HG03103 (cell line): ENCODE measurements at regions not wholly inside any gene's neighbourhood (a gene's known extent, or its start where the extent isn't known, plus 50 kb on each side); places are given as distances from the start of the nearest gene placed in this dataset.

Source experiments
- ATAC-seq: cut with Tn5 transposase; IDR thresholded peaks from one replicate; pipeline ENCODE4 v1.9.1; 2021; ENCODE audit warnings: low read depth; ENCODE audit not compliant: unreplicated experiment

DNA sequence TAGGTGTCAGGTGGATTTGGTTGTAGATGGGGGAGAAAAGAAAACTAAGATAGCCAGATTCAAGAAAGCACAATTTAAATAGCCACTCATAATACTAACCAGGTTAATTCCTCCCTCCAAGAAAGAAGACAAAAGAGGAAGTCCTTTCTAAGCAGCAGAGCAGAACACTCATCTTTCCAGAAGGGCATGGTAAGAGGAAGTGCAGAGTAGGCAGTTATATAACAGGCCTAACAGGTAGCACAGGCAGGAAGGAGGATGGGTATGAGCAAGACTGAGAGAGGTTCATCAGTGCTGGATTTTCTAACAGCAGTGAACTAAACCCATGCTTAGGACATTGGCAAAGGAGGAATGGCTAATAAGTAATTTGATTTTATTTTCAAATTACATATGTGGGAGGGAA lies 517.5 kb downstream of the PLPP3 start:
- ATAC-seq, result peak; percentile 92

DNA sequence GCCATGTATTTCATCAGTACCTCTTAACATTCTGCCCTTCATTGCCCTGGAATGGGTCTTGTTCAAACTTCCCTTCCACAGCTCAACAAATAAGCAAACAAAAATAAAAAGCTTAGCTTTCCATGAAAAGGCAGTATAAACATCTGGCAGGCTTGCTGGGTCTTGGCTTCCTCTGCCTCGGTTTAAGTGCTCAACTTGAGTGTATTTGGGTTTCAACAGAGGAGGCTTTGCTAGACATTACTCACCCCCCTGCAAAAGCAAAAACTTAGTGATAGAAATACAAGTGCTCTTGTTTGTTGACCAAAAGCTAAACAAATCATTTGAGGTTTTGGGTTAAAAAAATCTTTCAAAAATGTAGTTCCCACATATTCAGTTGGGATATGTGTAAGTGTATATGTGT lies 518.5 kb downstream of the PLPP3 start:
- no peak for ATAC-seq

DNA sequence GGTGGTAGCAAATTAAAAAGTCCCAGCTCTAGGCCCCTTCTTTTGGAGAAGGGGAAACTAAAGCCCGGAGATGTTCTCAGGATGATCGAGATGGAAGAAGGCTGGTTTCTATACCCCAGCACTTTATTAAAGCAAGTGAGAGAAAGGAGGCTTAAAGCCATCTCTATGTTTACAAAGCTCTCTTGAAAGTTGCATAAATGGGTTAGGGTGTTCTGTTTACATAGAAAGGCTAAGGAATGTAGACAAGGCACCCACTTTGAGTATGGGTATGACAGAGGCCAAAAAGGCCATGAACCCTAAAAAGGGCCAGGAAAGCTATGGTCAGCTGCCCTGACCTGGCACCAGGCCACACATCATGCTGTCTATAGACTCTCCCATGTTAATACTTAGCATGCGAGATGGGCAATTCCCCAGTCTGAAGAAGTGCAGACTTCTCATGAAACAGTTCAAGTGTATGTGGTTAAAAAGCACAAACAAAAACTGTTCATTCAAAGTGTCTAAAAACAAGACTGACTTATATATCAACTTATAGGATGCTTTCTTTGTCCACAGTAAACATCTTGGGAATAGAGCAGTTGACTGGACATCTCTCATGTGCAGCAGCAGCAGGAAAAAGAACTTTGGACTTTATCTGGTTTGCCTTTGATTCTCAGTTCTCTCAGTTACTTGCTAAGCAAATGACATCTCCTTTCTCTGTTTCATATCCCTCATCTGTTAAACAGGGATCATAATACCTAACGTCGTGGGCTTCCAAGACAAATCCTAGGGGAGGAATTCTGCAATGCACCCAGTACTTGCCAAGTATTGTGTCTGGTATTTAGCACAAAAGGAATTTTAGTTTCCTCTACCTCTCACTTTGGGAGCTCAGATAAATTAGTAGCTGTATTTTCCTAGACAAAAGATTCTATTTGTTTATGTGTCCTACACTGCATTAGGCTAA lies 521.6 kb downstream of the PLPP3 start:
- no peak for ATAC-seq

DNA sequence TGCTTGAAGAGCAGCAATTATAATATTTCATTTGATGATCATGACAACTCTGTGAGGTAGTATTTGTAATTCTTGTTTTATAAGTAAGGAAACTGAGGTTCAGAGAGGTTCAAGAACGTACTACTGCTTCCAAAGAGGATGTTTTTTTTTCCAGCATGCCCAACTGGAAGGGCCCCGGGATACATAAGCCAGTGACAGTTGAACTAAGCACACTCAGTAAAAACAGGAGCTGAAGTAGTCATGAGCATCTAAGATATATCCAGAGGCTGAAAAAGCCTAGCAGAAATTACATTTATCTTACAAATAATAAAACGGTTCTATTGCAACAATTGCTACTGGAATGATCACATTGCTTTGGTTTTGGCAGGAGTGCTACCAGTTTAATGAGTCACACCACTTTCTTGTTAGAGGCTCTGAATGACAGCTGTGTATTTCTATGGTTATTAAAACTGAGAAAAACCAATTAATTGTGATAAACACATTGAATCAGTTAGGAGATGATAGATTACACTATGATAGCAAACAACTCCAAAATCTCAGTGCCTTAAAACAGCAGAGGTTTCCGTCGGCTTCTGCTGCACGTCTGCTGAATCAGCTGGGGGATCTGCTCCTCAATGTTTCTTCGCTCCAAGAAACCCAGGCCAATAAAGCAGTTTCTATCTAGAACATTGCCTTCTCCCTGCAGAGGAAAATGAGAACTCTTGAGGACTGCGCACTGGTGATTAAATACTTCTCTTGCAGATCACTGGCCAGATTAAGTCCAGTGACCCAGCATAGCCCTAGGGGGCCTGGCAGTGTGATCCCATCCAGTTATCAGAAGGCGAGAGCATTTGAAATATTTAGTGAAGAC lies 522.7 kb downstream of the PLPP3 start:
- no peak for ATAC-seq

DNA sequence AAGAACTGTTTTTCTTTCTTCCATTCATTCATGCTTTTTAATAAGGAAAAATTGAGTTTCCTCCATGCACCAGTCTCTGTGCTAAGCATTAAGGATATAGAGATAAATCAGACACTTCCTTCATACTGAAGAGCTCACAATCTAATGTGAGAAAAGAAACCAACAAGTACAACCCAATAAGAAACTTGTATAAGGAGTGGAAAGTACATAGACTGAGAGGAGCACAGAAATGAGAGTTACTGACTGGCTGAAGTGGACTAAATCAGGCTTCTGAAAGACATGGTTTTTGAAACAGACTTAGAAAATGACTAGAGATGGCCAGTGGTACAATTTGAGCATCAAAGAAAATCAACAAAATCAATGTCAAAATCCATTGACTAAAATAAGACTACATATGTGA lies 524.4 kb downstream of the PLPP3 start:
- ATAC-seq, result no peak

DNA sequence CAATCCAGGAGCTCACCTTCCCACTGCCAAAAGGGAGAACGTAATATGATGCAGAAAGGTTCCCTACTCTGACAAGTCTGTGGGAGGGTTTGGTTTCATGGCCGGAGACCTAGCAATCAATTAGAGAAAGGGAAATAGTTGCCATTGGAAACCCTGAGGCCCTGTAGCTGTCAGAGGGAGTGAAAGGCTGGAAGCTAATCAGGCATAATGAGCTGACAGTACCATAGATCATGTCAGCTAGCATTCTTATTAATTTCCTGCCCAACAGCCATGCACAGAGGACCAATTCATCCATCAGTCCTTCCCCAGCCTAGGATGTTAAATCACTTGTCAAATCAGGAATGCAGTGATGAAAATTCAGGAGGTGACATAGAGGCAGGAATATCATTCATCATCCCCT lies 527.3 kb downstream of the PLPP3 start:
- no peak for ATAC-seq

DNA sequence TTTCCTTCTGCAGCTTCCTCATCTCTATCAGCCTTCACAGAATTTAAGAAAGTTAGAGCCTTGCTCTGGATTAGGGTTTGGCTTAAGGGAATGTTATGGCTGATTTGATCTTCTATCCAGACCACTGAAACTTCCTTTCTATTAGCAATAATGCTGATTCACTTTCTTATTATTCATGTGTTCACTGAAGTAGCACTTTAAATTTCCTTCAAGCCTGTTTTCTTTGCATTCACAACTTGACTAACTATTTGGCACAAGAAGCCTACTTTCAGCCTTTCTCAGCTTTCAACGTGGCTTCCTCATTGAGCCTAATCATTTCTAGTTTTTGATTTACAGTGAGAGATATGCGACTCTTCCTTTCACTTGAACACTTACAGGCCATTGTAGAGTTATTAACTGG lies 528.5 kb downstream of the PLPP3 start:
- ATAC-seq, result no peak

DNA sequence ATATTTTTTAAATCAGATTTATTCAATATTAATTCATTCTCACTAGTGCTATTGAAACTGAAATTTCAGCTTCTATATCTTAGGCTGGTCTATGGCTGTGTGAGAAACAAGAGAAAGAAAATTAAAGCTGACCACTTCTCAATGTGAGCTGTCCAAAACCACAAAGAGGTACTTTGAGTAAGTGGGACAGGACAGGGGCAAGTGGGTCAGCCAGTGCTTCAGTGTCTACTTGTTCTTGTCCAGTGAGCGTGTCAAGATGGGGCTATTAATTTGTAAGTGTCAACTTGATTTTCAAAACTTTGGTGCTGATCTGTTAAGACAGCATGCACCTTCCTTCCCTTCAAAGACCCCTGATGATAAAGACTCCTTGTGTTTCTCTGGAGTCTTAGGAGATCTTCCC lies 533.9 kb downstream of the PLPP3 start:
- no peak for ATAC-seq

DNA sequence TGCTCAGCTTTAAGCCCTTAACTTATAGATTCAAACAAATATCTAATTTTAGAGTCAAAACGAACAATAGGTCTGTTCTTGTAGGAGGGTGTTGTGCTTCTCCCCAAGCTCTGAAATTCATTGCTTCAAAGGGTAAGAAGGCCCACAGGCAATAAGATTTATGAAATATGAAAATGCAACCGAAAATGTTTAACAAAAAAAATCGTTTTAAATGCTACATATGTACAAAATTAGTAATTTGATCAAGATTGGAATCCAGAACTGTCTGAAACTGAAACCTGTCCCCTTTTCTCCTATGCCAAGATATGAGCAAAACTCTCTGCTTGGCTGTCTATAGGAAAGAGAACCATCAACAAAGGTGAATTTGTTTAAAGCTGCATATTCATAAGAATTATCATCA lies 534.3 kb downstream of the PLPP3 start:
- no peak for ATAC-seq

DNA sequence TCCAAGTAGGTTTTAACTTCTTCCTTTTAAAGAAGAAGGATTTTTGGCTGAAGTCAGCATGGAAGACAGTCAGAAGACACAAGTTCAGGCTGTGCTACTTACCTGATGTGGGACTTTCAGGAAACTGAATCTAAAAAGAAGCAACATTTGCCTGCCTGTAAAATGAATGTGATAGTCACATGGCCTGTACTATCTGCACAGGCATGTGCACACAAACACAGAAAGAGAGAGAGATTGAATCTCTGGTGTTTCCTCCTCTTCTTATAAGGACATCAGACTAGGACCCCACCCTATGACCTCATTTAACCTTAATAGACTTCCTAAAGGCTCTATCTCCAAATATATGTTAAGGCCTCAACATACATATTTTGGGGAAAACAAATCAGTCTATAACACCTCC lies 542.9 kb downstream of the PLPP3 start:
- no peak for ATAC-seq

DNA sequence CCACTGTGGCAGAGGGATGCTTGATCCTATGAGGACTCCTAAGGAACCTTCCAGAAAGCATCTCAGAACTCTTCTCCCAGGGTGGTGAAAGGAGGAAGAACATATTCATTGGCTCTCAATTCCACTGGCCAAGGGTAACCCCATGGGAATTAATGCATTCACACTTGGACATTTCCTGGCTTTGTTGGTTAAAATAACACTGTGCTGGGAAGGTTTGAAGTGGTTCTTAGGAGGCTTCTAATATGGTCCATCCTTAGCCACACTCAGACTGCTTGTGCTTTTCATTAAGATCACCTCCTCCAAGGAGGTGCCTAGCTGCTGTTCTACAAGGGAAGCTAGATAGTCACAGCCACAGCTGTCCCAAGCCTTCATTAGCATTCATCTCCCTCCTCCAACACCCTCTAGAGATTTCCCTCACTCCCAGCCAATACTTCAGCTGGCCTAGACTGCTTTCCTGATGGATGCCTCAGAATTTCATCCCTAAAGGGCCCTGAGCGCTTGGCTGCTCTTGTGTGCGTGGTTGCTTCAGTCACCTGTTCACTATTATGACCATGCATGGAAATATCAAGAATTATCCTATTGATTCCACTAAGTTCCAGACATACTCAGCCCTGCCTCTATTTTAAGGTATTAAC lies 544.4 kb downstream of the PLPP3 start:
- no peak for ATAC-seq

DNA sequence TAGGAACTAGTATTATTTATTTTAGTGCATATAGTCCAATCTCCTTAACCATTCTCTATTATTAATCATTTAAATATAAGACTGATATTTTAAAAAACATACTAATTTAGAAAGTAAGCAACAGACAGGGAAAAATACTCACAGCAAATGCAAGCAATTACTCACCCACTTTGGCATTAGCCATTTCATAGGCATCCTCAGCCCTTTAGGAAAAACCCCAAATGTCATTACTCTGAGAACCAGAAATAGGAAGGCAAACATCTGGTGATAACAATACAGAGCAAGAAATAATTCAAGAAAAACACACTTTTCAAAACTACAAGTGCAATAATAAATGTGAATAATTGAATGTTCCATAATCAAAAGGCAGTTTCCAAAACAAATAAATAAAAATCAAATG lies 545.1 kb downstream of the PLPP3 start:
- no peak for ATAC-seq

DNA sequence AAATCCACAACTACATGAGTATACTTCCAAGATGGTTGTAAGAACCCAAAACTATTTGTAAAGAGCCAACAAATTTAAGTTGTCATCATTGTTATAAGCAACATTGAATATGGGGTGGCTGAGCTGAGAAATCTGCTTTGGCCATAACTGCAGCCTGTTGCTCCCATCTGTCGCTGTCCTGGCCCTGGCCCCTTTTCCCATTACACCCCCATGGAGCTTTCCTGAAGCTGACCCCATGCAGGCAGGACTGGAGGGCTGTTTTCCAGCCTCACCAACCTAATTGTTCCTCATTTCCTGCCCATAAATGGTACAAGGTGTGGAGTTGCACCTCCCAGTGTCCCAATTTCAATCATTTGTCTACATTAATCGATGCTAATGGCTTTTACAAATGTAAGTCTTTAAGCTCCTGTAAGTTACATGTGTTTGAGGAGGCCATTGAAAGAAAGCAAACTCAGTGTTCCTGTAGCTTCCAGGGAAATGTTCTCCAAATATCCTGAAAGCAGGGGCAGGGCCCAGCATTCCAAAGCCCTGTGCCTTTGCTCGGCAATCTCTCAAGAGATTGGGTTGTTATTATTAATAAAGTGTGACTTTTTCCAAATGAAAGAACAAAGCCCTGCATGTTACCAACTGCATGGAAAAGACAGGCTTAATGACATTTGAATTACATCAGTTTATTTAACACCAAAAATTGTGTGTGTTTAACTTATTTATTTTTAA lies 545.9 kb downstream of the PLPP3 start:
- no peak for ATAC-seq

DNA sequence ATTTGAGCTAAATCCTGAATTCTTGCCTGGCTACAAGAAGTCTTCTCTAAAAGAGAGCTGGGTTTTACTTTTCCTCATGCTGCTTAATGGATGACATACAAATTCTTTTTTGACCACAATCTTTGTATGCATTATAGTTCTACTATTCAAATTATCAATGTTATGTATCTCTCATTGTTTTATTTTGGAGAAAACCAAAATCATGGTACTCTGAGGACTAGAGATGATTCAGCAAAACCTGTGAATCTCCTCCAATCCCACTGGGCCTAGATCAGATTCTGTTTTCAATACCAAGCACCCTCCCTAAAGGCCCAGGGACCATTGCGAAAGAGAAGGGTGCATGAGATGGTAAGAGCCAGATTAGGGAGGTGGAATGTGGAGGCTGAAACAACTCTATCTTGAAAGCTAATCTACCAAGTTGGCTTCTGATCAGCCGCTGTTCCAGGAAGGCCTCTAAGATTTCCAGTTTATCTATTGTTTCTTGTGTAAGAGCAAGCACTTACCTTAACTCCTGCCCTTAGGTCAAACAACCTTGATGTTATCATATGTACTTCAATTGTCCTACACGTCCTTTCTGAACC lies 547.2 kb downstream of the PLPP3 start:
- no peak for ATAC-seq

DNA sequence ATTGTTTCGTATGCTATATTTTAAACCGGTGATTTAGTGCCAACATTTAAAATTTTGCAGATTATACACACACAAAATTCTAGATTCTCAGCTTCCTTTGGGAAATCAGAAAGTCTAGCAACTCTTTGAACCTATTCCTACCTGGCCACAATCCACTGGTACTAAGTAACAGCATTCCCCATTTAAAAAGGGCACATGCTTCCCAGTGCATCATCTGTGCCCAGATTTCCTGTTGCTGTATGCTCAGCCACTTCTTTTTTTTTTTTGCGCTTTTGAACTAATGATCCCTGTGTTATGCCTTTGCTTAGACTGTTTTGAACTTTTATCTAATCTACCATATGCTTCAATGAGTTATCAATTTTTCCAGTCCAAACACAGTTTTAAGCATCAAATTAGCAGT lies 548.4 kb downstream of the PLPP3 start:
- no peak for ATAC-seq

DNA sequence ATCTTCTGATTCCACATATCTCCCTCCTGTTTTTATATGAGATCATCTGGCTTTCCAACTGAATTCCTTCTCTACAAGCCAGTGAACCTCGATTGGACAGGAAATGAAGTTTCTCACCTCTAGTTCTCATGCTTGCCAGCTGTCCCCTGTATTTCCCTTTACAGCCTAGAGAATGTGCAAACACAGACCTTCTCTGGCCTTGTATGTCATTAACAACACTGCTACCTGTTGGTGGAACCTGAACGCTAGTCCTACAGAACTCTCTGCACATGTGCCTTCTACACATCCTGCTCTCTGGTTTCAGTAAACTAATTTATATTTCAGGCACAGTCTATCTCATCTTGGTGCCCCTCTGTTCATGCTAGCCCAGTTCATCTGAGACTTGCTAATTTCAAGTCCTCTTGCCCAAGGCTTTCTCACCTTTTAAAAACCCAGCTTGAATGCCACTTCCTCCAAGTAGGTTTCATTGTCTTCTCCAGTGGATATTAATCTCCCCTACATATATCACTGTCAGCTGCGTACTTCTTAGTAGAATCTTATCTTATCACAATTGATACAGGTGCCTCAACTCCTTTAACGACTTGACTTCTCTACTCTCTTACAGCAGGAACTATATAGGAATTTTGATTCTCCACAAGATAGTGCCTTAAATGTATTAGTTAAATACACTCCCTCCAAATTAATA lies 549.9 kb downstream of the PLPP3 start:
- ATAC-seq, result no peak

DNA sequence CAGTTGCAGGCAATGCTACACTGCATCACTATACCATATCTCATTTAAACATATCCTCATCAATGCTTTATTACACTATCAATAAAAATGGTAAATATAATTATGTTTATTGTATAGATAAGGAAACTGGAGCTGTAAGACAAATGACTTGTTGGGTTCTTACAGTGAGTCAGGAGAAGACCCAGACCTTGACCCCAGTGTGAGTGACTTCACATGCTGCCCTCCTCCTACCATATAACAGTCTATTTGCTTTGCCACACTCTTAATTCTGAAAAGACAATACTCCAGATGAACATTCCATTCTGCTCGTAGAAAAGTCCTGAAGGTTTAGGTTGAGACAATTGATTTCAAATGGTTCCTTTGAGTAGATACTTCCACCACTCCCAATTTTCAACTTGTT lies 550.5 kb downstream of the PLPP3 start:
- ATAC-seq, result no peak

DNA sequence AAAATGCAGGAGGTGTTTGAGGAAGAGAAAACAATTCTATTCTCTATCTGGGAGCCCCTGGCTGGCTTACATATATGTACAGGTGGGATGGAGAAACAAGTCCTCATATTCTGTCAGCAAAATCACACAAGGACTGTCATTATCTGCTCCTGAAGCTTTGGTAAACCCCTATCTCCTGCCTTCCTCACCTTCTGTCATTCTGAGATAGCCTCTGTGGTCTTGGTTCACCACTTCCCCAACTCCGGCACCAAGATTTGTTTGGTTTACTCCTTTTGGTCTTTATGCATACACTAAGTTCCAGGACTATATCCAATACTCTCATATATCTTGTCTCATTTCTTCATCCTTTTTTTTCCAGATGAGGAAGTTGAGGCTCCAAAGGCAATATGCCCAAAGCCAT lies 551.1 kb downstream of the PLPP3 start:
- no peak for ATAC-seq

DNA sequence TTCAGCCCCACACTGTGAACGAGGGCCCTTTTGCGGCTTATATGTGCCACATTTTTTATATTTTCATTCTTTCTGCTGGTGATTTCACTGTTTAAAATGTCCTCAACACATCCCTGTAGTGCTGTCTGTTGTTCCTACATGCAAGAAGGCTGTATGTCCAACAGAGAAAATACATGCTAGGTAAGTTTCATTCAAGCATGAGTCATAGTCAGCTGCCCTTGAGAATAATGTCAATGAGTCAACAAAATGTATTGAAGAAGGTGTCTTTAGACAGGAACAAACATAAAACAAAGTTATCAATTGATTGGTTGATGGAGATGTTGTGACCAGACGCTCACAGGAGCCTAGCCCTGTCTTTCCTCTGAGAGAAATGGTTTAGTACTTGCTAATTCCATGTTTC lies 553.4 kb downstream of the PLPP3 start:
- no peak for ATAC-seq

DNA sequence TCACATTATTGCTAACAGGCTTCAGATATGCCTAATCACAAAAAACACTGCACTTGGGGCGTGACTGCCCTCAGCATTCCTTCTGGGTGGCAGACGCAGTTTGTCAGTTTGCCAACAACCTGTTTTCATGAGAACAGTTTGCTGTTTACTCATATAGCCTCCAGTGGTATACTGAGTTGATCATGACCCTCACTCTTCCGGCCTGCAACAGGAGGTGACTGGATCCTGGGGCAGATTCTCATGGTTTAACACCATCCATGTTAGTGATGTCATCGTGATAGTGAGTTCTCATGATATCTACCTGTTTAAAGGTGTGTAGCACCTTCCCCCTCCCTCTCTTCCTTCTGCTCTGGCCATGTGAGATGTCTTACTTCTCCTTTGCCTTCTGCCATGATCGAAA lies 555.2 kb downstream of the PLPP3 start:
- no peak for ATAC-seq
